NCI-H2029 (cell line): ENCODE measurements at regions not wholly inside any gene's neighbourhood (a gene's known extent, or its start where the extent isn't known, plus 50 kb on each side); places are given as distances from the start of the nearest gene placed in this dataset.

ENCODE experiments used
- DNase-seq: peaks from one replicate; lab custom pipeline; 2025; lab: John Stamatoyannopoulos, UW

DNA sequence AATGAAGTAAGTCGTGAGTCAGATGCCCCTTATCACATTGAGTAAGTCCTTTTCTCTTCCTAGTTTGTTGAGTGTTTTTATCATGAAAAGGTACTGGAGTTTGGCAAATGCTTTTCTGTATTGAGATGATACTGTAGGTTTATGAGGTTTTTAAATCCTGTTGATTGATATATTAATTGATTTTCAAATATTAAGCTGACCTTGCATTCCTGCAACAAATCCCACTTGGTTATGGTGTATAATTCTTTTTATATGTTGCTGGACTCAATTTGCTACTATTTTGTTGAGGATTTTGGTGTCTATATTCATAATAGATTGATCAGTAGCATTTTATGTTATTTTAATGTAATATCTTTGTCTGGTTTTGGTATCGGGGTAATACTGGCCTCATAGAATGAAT, 81.0 kb upstream of the BNC2 start:
- no peak for DNase-seq

DNA sequence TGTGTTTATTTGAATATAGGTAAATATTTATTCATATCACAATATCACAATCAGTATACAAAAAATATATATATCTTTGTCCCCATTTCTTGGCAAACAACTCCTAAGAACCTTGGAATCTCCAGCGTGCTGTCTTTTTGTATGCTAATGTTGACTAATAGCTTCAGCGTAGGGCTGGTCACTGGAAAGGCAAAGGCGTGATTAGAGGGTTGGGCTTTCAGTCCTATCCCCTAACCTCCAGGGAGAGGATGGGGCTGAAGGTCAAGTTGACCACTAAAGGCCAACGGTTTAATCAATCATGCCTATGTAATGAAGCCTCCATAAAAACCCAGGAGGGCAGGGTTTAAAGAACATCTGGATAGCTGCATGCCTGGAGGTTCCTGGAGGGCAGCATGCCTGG, 79.6 kb upstream of the BNC2 start:
- no peak for DNase-seq

DNA sequence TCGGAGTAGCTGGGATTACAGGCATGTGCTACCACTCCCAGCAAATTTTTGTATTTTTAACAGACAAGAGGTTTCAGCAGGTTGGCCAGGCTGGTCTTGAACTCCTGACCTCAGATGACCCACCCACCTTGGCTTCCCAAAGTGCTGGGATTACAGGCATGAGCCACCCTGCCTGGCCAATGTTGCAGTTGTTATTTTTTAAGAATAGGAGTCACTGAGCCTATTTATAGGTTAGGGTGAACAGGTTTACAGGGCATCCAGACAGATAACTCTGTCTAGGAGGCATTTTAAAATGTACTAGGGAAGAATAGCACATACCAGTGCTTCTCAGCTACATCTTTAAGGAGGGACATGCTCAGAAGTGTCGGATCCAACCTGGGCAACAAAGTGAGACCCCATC, 60.1 kb upstream of the BNC2 start:
- no peak for DNase-seq

DNA sequence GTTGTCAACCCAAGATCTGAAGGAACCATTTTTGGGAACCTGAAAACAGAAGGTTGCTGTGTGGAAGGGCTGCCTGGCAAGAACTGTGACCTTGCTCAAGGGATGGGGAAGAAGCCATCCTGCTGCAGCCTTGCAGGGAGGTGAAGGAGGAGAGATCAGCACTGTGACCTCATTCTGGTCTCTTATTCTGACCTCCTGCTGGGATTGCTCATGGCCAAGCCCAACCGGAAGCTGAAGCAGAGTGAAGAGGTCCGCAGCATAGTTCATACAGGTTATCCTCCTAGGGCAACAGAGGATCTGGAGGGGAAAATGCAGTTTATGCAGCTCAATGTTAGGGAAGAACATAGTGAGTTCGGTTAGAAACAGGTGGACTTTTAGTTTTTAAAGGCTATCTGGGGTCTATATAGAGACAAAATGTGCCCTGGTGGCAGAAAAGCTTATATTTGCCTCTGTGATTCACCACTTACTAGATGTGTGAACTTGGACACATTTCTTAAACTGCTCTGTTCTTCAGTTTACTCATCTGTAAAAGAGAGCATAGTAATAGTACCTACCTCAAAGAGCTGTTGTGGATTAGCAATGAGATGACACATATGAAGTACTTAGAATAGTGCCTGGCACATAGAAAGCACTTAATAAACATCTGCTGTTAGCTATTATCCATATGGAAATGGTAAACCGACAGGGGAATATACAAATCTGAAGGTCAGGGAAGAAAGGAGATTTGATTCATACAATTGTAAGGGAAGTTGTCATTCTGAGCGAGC, 57.9 kb upstream of the BNC2 start:
- no peak for DNase-seq

DNA sequence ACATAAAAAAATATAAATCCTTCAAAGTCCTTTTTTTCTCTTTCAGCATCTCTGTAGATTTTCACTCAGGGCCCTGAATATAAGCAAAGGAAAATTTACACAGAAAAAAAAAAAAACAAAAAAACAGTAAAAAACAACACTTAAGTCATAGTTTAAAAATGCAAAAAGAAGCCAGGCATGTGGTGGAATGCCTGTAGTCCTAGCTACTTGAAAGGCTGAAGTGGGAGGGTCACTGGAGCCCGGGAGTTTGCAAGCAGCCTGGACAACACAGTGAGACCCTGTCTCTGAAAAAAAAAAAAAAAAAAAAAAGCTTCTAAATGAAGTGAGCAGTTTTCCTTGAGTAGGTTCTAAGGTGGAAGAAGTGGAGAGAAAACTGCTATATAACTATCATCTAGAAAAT, 55.0 kb upstream of the BNC2 start:
- no peak for DNase-seq

GRCh38 chr9:16924311-16924915, 53.9 kb upstream of the BNC2 start:
- no peak for DNase-seq

DNA sequence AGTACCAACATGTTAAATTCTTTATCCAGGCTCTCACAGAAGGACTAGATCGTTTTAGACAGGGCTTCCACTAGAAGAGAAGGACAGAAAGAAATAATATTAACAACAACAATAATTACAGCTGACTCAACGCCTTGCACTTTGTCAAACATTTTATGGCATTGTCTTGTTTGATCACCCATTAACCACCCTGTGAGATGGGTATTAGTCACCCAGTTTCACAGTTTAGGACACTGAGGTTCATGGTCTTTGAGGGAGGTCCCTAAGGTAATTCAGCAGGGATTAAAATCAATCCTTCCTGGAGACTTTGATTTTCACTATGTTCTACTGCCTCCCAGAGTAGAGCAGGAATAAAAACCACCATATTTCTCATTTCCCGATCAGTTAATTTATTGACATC, 51.4 kb upstream of the BNC2 start:
- DNase-seq, result no peak
